Vagina (tissue), 2 donors: ENCODE measurements at regions not wholly inside any gene's neighbourhood (a gene's known extent, or its start where the extent isn't known, plus 50 kb on each side); places are given as distances from the start of the nearest gene placed in this dataset.

Experiments used
- POLR2A ChIP-seq, 2 donors: fragments of 450-650 bp; IDR thresholded peaks; one replicate each; pipeline ENCODE4 v1.6.1; 2017; ENCODE audit warnings: antibody characterized with exemption in 2 of 2, mild to moderate bottlenecking in 2 of 2, moderate library complexity in 2 of 2
- POLR2AphosphoS5 ChIP-seq, 2 donors: sonication (generic); formaldehyde crosslinking; IDR thresholded peaks; one replicate each; pipeline ENCODE4 v1.9.0; 2017; ENCODE audit warnings: antibody characterized with exemption in 2 of 2, mild to moderate bottlenecking in 2 of 2, low read depth in 1 of 2; ENCODE audit not compliant: insufficient read depth in 1 of 2
- TF ChIP-seq, protein P1 (sequence below), 3 experiments: fragments of 450-650 bp in 2 of 3; fragments of 200-600 bp in 1 of 3; sonication (generic) in 1 of 3; IDR thresholded peaks; one replicate each; pipeline ENCODE4 v1.5.1; 2017 to 2019; ENCODE audit warnings: antibody characterized with exemption in 3 of 3, mild to moderate bottlenecking in 2 of 3, moderate library complexity in 2 of 3

GRCh38 chr1:221430152-221430960, 311.5 kb downstream of the DUSP10 start:
- TF ChIP-seq POLR2AphosphoS5 (IDR thresholded peaks at IDR 0.05; ENCODE audit: insufficient read depth in 1 of 2, low read depth in 1 of 2) (no peak), POLR2A (IDR thresholded peaks at IDR 0.05) (no peak)
- TF ChIP-seq, protein P1, sequence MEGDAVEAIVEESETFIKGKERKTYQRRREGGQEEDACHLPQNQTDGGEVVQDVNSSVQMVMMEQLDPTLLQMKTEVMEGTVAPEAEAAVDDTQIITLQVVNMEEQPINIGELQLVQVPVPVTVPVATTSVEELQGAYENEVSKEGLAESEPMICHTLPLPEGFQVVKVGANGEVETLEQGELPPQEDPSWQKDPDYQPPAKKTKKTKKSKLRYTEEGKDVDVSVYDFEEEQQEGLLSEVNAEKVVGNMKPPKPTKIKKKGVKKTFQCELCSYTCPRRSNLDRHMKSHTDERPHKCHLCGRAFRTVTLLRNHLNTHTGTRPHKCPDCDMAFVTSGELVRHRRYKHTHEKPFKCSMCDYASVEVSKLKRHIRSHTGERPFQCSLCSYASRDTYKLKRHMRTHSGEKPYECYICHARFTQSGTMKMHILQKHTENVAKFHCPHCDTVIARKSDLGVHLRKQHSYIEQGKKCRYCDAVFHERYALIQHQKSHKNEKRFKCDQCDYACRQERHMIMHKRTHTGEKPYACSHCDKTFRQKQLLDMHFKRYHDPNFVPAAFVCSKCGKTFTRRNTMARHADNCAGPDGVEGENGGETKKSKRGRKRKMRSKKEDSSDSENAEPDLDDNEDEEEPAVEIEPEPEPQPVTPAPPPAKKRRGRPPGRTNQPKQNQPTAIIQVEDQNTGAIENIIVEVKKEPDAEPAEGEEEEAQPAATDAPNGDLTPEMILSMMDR (IDR thresholded peaks at IDR 0.05) = no peak
